DND-41 (cell line): ENCODE measurements at regions not wholly inside any gene's neighbourhood (a gene's known extent, or its start where the extent isn't known, plus 50 kb on each side); places are given as distances from the start of the nearest gene placed in this dataset.

ENCODE experiments used
- EZH2 ChIP-seq: IDR thresholded peaks from 3 replicates; pipeline ENCODE4 v1.6.1; 2012; ENCODE audit warnings: borderline replicate concordance, low read depth, mild to moderate bottlenecking, moderate library complexity, low read length, inconsistent platforms; ENCODE audit not compliant: severe bottlenecking
- TF ChIP-seq, protein P1 (sequence below): IDR thresholded peaks from 2 replicates; pipeline ENCODE4 v1.5.1; 2012; ENCODE audit warnings: borderline replicate concordance, low read length, moderate library complexity, mild to moderate bottlenecking; ENCODE audit not compliant: poor library complexity, severe bottlenecking; ENCODE audit errors: extremely low read depth

DNA sequence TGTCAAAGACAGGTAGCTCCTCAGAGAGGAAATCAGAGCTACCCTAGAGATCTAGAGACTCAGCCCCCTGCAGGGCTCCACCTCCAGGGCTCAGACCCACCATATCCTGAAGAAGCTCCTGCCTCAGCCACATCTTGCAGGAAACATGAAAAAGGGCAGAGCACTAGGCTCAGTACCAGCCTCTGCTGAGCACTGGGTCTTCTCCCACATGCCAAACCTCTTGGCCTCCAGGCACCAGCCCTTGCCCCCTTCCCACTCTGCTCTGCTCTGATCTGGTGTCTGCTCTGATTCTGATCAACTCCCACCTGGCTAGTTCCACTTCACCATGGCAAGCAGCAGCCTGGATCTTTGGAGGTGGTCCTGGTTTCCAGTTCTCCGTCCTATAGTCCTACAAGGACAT, 114.3 kb upstream of the SLC66A3 start:
- no peak for TF ChIP-seq EZH2
- TF ChIP-seq, protein P1, sequence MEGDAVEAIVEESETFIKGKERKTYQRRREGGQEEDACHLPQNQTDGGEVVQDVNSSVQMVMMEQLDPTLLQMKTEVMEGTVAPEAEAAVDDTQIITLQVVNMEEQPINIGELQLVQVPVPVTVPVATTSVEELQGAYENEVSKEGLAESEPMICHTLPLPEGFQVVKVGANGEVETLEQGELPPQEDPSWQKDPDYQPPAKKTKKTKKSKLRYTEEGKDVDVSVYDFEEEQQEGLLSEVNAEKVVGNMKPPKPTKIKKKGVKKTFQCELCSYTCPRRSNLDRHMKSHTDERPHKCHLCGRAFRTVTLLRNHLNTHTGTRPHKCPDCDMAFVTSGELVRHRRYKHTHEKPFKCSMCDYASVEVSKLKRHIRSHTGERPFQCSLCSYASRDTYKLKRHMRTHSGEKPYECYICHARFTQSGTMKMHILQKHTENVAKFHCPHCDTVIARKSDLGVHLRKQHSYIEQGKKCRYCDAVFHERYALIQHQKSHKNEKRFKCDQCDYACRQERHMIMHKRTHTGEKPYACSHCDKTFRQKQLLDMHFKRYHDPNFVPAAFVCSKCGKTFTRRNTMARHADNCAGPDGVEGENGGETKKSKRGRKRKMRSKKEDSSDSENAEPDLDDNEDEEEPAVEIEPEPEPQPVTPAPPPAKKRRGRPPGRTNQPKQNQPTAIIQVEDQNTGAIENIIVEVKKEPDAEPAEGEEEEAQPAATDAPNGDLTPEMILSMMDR, result no peak
